ENCODE measurements at regions not wholly inside any gene's neighbourhood (a gene's known extent, or its start where the extent isn't known, plus 50 kb on each side); places are given as distances from the start of the nearest gene placed in this dataset.

DNA sequence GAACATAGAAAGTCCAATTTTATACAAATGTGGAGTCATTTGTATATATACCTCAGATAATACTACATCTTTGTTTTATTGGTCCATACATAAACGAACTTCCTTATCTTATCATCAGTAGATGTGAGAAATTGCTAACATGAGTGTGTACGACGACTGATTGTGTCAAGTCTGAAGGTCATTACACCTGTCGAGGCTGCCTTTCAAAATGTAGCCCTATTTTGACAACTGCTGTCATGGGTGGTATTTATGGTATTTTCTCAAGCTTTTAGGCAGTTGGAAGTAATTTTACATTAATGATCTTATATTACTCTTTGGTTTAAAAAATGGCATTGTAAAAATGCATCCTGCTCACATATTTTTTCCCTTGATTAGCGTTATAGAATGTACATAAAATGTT, 183.7 kb upstream of the DNAJC19 start:
- H3K9me3 ChIP-seq (ENCODE audit: control insufficient read depth in 2 of 2, low read length in 2 of 2): no peaks in the 10 kb centered on the region
- no peaks in the 10 kb centered on the region for H3K4me1 Mint-ChIP-seq
- no peak overlapping the region for H3K27ac ChIP-seq (ENCODE audit: insufficient read depth, low read length, poor library complexity, severe bottlenecking)
- peaks cover 0 to 5% (median 0%) of the 10 kb centered on the region in 7 donors for H3K9me3 Mint-ChIP-seq
- ATAC-seq (ENCODE audit: low read depth in 2 of 2): no peak
- H3K4me3 ChIP-seq (ENCODE audit: low read depth, low read length): no peak overlapping the region
- DNase-seq: no peak
- no peaks in the 10 kb centered on the region for H3K36me3 Mint-ChIP-seq
- H3K4me3 Mint-ChIP-seq: no peak overlapping the region
- peaks cover 6% of the 10 kb centered on the region for H3K27me3 Mint-ChIP-seq
- no peak overlapping the region for H3K27ac Mint-ChIP-seq
- no peaks in the 10 kb centered on the region for H3K4me1 ChIP-seq (ENCODE audit: control insufficient read depth, insufficient read depth, low read length, poor library complexity, severe bottlenecking)
- H3K27me3 ChIP-seq (ENCODE audit: control insufficient read depth, insufficient read depth, low read length): no peaks in the 10 kb centered on the region
- no peaks in the 10 kb centered on the region for H3K36me3 ChIP-seq (ENCODE audit: control insufficient read depth, insufficient read depth, low read length)

DNA sequence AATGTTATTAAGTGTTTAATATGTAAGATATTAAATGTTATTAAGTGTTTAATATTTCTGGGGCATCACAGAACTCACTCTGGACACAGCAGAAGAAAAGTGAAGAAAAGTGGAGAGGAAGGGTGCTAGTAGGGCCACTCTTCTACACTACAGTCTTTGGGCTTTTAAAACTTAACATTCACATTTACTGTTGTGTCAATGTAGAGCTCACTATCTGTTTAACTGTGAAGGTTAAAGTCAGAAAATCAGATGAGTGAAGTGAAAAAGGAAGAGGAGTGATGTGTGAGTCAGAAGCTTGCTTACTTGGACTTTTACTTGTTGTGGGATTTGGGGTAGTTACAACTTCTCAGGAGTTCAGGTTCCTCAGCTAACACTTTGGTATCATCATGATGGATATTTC, 145.3 kb upstream of the DNAJC19 start:
- Histone ChIP-seq H3K36me3 (ENCODE audit: control insufficient read depth, insufficient read depth, low read length) (no peaks in the 10 kb centered on the region), H3K4me1 (ENCODE audit: control insufficient read depth, insufficient read depth, low read length, poor library complexity, severe bottlenecking) (no peaks in the 10 kb centered on the region), H3K4me3 (ENCODE audit: low read depth, low read length) (no peak overlapping the region), H3K9me3 (ENCODE audit: control insufficient read depth in 2 of 2, low read length in 2 of 2) (no peaks in the 10 kb centered on the region), H3K27me3 (ENCODE audit: control insufficient read depth, insufficient read depth, low read length) (no peaks in the 10 kb centered on the region), H3K27ac (ENCODE audit: insufficient read depth, low read length, poor library complexity, severe bottlenecking) (no peak overlapping the region)
- Mint-ChIP-seq H3K27me3 (no peaks in the 10 kb centered on the region), H3K4me3 (no peak overlapping the region), H3K27ac (no peak overlapping the region), H3K4me1 (peaks cover 0 to 5% (median 0%) of the 10 kb centered on the region in 4 donors), H3K36me3 (no peaks in the 10 kb centered on the region), H3K9me3 (peaks cover 0 to 11% (median 4%) of the 10 kb centered on the region in 7 donors)
- ATAC-seq (ENCODE audit: low read depth in 2 of 2) (no peak), DNase-seq (peak in 1 of 3 donors; percentile 29)

DNA sequence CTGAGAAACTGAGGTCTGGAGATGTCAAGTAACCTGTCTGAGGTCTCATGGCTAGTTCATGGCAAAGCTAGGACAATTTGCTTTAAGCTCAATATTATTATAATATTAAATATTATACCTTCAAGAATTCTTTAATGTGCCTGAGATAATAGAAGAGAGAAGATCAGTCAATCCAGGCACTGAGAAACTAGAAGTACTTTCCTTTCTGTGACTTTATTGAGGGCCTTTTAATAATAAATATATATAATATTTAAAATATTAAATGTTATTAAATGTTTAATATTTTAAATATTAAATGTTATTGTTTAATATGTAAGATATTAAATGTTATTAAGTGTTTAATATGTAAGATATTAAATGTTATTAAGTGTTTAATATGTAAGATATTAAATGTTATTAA, 144.3 kb upstream of the DNAJC19 start:
- Histone ChIP-seq H3K27me3 (ENCODE audit: control insufficient read depth, insufficient read depth, low read length) (no peaks in the 10 kb centered on the region), H3K4me1 (ENCODE audit: control insufficient read depth, insufficient read depth, low read length, poor library complexity, severe bottlenecking) (no peaks in the 10 kb centered on the region), H3K4me3 (ENCODE audit: low read depth, low read length) (no peak overlapping the region), H3K36me3 (ENCODE audit: control insufficient read depth, insufficient read depth, low read length) (no peaks in the 10 kb centered on the region), H3K9me3 (ENCODE audit: control insufficient read depth in 2 of 2, low read length in 2 of 2) (no peaks in the 10 kb centered on the region), H3K27ac (ENCODE audit: insufficient read depth, low read length, poor library complexity, severe bottlenecking) (no peak overlapping the region)
- Mint-ChIP-seq H3K27me3 (no peaks in the 10 kb centered on the region), H3K4me3 (no peak overlapping the region), H3K36me3 (no peaks in the 10 kb centered on the region), H3K4me1 (no peaks in the 10 kb centered on the region), H3K27ac (no peak overlapping the region), H3K9me3 (peaks cover 0 to 13% (median 6%) of the 10 kb centered on the region in 7 donors)
- DNase-seq (no peak), ATAC-seq (ENCODE audit: low read depth in 2 of 2) (no peak)

DNA sequence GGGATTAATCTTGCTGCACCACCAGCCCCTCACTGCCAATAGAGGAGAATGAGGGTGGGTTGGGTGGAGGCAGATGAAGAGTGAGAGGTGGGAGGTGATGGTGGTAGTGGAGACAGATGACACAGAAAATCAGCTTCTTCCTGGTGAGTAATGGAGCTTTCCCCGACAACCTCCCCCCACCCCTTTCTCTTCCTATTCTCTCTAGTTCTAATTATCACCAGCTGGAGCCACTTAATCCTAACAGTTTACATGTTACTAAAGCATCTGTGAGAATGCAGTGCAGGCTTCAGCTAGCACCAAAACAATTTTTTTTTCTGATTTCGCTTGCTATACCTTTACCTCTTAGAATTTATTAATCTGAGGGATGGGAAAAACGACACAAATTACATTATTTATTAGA, 116.1 kb upstream of the DNAJC19 start:
- no peaks in the 10 kb centered on the region for H3K4me1 Mint-ChIP-seq
- no peak for ATAC-seq (ENCODE audit: low read depth in 2 of 2)
- no peak overlapping the region for H3K4me3 ChIP-seq (ENCODE audit: low read depth, low read length)
- H3K4me3 Mint-ChIP-seq: no peak overlapping the region
- no peaks in the 10 kb centered on the region for H3K27me3 ChIP-seq (ENCODE audit: control insufficient read depth, insufficient read depth, low read length)
- no peak overlapping the region for H3K27ac Mint-ChIP-seq
- peaks cover 0 to 14% (median 8%) of the 10 kb centered on the region in 7 donors for H3K9me3 Mint-ChIP-seq
- H3K27me3 Mint-ChIP-seq: no peaks in the 10 kb centered on the region
- peaks cover 5% of the 10 kb centered on the region for H3K36me3 Mint-ChIP-seq
- DNase-seq: no peak
- peaks cover 0 to 3% of the 10 kb centered on the region in 2 experiments for H3K9me3 ChIP-seq (ENCODE audit: control insufficient read depth in 2 of 2, low read length in 2 of 2)
- no peak overlapping the region for H3K27ac ChIP-seq (ENCODE audit: insufficient read depth, low read length, poor library complexity, severe bottlenecking)
- H3K36me3 ChIP-seq (ENCODE audit: control insufficient read depth, insufficient read depth, low read length): no peaks in the 10 kb centered on the region
- no peaks in the 10 kb centered on the region for H3K4me1 ChIP-seq (ENCODE audit: control insufficient read depth, insufficient read depth, low read length, poor library complexity, severe bottlenecking)

DNA sequence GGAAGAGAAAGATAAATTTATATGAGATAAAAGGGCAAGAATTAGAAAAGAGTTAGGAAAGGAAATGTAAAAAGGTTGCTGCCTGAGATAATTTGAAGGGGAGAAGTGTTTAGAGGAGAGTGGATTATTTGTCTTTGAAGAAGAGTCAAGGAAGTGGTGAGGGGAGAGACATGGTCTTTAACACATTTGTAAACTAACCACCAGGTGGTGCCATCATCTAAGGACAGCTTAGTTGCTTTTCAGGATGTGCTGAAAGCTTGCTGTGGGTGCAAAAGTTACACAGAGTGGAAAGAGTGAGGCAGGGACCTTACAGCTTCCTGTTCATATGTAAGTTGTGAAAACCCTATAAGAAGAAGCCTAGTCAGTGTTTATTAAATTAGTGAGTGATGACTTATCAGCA, 114.1 kb upstream of the DNAJC19 start:
- peaks cover 0 to 14% (median 8%) of the 10 kb centered on the region in 7 donors for H3K9me3 Mint-ChIP-seq
- peaks cover 5% of the 10 kb centered on the region for H3K36me3 Mint-ChIP-seq
- Histone ChIP-seq H3K27ac (ENCODE audit: insufficient read depth, low read length, poor library complexity, severe bottlenecking) (no peak overlapping the region), H3K4me1 (ENCODE audit: control insufficient read depth, insufficient read depth, low read length, poor library complexity, severe bottlenecking) (no peaks in the 10 kb centered on the region), H3K27me3 (ENCODE audit: control insufficient read depth, insufficient read depth, low read length) (no peaks in the 10 kb centered on the region), H3K36me3 (ENCODE audit: control insufficient read depth, insufficient read depth, low read length) (no peaks in the 10 kb centered on the region), H3K9me3 (ENCODE audit: control insufficient read depth in 2 of 2, low read length in 2 of 2) (peaks cover 0 to 3% of the 10 kb centered on the region in 2 experiments), H3K4me3 (ENCODE audit: low read depth, low read length) (no peak overlapping the region)
- ATAC-seq (ENCODE audit: low read depth in 2 of 2) (no peak), DNase-seq (peak in 1 of 3 donors; percentile 46)
- no peak overlapping the region for H3K4me3 Mint-ChIP-seq
- no peaks in the 10 kb centered on the region for H3K4me1 Mint-ChIP-seq
- H3K27me3 Mint-ChIP-seq: no peaks in the 10 kb centered on the region
- no peak overlapping the region for H3K27ac Mint-ChIP-seq

DNA sequence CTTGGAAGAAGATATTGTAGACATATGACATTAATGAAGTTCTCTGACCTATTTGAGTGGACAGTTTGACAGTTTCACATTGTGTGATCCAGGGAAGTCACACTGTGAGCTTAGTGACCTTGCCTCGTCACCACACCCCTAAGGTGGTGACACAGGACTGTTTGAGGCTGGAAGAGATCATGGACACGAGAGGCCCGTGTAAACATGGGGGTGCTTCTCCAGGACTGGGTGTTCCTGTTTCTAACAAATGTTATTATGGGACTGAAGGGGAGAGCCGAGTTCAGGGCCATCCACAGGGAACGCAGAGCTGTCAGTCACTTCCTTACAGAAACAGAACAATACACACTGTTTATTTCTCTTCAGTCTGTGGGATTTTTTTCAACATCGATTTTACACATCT, 96.5 kb upstream of the DNAJC19 start:
- H3K27me3 Mint-ChIP-seq: no peaks in the 10 kb centered on the region
- Histone ChIP-seq H3K4me3 (ENCODE audit: low read depth, low read length) (no peak overlapping the region), H3K9me3 (ENCODE audit: control insufficient read depth in 2 of 2, low read length in 2 of 2) (no peaks in the 10 kb centered on the region), H3K27me3 (ENCODE audit: control insufficient read depth, insufficient read depth, low read length) (no peaks in the 10 kb centered on the region), H3K4me1 (ENCODE audit: control insufficient read depth, insufficient read depth, low read length, poor library complexity, severe bottlenecking) (no peaks in the 10 kb centered on the region), H3K27ac (ENCODE audit: insufficient read depth, low read length, poor library complexity, severe bottlenecking) (no peak overlapping the region), H3K36me3 (ENCODE audit: control insufficient read depth, insufficient read depth, low read length) (no peaks in the 10 kb centered on the region)
- DNase-seq (no peak), ATAC-seq (ENCODE audit: low read depth in 2 of 2) (no peak)
- H3K4me1 Mint-ChIP-seq: no peaks in the 10 kb centered on the region
- H3K36me3 Mint-ChIP-seq: no peaks in the 10 kb centered on the region
- H3K9me3 Mint-ChIP-seq: peaks cover 0 to 5% (median 4%) of the 10 kb centered on the region in 7 donors
- no peak overlapping the region for H3K4me3 Mint-ChIP-seq
- H3K27ac Mint-ChIP-seq: no peak overlapping the region

DNA sequence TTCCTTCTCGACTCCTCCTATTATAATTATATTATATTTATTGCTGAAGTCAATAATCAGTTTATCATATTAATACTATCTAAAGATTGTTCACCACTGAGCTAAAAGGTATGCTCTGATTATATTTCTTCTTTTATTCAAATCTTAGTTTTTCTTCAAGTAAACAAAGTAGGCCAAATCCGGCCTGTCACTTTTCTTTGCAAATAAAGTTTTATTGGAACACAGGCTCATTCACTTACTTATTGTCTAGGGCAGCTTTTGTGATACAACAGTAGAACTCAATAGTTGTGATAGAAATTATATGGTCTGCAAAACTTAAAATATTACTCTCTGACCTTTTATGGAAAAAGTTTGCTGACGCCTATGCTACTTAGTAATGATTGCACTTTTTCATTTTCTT, 92.4 kb upstream of the DNAJC19 start:
- Mint-ChIP-seq H3K4me3 (no peak overlapping the region), H3K27ac (no peak overlapping the region), H3K9me3 (peaks cover 0 to 2% (median 0%) of the 10 kb centered on the region in 7 donors), H3K36me3 (no peaks in the 10 kb centered on the region), H3K4me1 (no peaks in the 10 kb centered on the region), H3K27me3 (no peaks in the 10 kb centered on the region)
- H3K4me1 ChIP-seq (ENCODE audit: control insufficient read depth, insufficient read depth, low read length, poor library complexity, severe bottlenecking): no peaks in the 10 kb centered on the region
- no peak for ATAC-seq (ENCODE audit: low read depth in 2 of 2)
- no peaks in the 10 kb centered on the region for H3K27me3 ChIP-seq (ENCODE audit: control insufficient read depth, insufficient read depth, low read length)
- H3K27ac ChIP-seq (ENCODE audit: insufficient read depth, low read length, poor library complexity, severe bottlenecking): no peak overlapping the region
- DNase-seq: no peak
- H3K36me3 ChIP-seq (ENCODE audit: control insufficient read depth, insufficient read depth, low read length): no peaks in the 10 kb centered on the region
- no peaks in the 10 kb centered on the region for H3K9me3 ChIP-seq (ENCODE audit: control insufficient read depth in 2 of 2, low read length in 2 of 2)
- H3K4me3 ChIP-seq (ENCODE audit: low read depth, low read length): no peak overlapping the region

DNA sequence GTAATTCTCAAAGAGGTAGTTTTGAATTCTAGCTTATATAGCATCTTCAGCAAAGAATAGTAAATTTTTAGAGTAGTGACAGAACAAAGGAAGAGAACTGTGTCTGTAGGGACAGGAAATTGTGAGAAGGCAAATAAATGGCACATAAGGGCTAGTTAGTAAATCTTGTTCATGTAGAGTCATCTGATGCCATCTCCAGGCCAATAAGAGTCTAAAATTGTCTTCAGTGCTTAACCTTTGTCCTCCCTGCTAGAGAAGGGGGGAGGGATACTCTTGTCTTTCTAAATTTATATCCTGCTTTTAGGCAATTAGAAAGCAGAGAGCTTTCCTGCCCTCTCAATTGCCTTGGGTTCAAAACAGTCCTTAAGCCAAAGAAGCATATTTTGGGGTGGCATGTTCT, 87.0 kb upstream of the DNAJC19 start:
- no peak overlapping the region for H3K27ac Mint-ChIP-seq
- ATAC-seq (ENCODE audit: low read depth in 2 of 2) (no peak), DNase-seq (peak in 1 of 3 donors; percentile 2)
- no peaks in the 10 kb centered on the region for H3K4me1 Mint-ChIP-seq
- no peaks in the 10 kb centered on the region for H3K4me1 ChIP-seq (ENCODE audit: control insufficient read depth, insufficient read depth, low read length, poor library complexity, severe bottlenecking)
- no peaks in the 10 kb centered on the region for H3K36me3 Mint-ChIP-seq
- peaks cover 0 to 17% (median 4%) of the 10 kb centered on the region in 7 donors for H3K9me3 Mint-ChIP-seq
- H3K4me3 ChIP-seq (ENCODE audit: low read depth, low read length): no peak overlapping the region
- no peaks in the 10 kb centered on the region for H3K36me3 ChIP-seq (ENCODE audit: control insufficient read depth, insufficient read depth, low read length)
- no peaks in the 10 kb centered on the region for H3K27me3 ChIP-seq (ENCODE audit: control insufficient read depth, insufficient read depth, low read length)
- no peaks in the 10 kb centered on the region for H3K27me3 Mint-ChIP-seq
- H3K9me3 ChIP-seq (ENCODE audit: control insufficient read depth in 2 of 2, low read length in 2 of 2): no peaks in the 10 kb centered on the region
- no peak overlapping the region for H3K4me3 Mint-ChIP-seq
- H3K27ac ChIP-seq (ENCODE audit: insufficient read depth, low read length, poor library complexity, severe bottlenecking): no peak overlapping the region

Measured in CD4-positive, CD25-positive, alpha-beta regulatory T cell (primary cell).